HTR-8/SVneo (cell line): ENCODE measurements at regions not wholly inside any gene's neighbourhood (a gene's known extent, or its start where the extent isn't known, plus 50 kb on each side); places are given as distances from the start of the nearest gene placed in this dataset.
"Not testable (repeated sequence)": the region's sequence is repeated elsewhere in the genome, so short reads cannot be mapped to it uniquely, and the experiment has no call there.

Experiments used
- DNase-seq: peaks from one replicate; pipeline ENCODE4 v3.0.0; 2011; ENCODE audit warnings: low spot score, mixed read lengths; ENCODE audit not compliant: insufficient read length
- FAIRE-seq: peaks from 2 replicates; lab custom pipeline; 2011; peaks lifted over from hg19 to GRCh38; lab: Jason Lieb, UNC

DNA sequence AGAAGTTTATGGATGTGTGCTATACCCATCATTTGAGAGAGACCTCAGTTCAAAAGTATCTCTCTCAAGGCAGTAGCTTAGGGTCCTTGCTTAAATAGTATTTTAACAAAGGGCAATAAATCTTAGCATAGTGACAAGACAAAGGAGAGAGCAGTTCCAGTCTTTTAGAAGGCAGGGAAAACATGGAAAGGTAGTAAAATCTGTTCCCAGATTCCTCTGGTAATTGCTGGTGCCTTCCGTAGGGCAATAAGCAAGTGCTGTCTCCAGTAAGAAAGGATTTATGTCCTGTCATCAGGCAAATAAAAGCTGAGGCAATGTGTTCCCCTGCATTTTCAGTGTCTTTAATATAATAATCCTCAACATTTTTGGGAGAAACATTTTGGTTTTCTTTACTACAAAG, 149.0 kb upstream of the MPHOSPH6 start:
- no peak for FAIRE-seq

GRCh38 chr16:82317411-82318167, 147.6 kb upstream of the MPHOSPH6 start:
- no peak for DNase-seq
- no peak for FAIRE-seq

More for the DNA sequence above, 149.0 kb upstream of the MPHOSPH6 start:
- no peak for DNase-seq

- FAIRE-seq: no peak
- DNase-seq: no peak
Observed at GRCh38 chr16:82313754-82314153, 143.7 kb upstream of the MPHOSPH6 start.

- no peak for DNase-seq
Observed at GRCh38 chr16:82311528-82311927, 141.5 kb upstream of the MPHOSPH6 start.

DNA sequence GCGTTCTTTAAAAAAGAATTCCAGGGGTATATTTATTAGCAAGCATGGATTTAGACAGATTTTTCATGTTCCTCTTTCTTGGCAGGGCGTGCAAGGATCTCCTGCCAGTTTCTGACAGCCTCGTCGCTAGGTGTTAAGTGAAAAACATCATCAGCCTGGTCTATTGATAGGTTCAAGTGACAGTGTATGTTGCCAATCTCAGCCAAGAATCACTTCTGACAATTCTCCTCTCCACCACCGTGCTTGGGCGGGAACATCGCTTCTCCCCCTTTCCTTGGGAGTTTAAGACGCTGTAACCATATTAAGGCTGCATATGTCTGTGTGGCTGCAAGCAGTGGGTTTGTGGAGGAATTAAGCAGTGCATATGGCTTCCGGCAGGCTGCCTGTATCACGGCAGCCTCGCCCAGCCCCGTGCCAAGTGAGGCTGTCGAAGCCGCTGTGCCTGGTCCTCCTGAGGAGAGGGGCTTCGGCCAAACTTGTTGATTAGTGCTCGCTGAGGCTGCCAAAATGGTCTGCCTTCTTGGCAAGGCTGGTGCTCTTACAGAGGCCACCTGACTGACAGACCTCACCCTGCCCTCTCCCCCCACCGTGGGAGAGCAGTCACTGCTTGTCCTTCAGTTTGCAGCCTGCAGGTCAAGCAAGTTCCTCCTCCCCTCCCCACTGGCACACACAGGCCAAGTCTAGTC, 132.2 kb upstream of the MPHOSPH6 start:
- FAIRE-seq: no peak

More at GRCh38 chr16:82311528-82311927, 141.5 kb upstream of the MPHOSPH6 start:
- peak; percentile 36 for FAIRE-seq

GRCh38 chr16:82301146-82301755, 131.2 kb upstream of the MPHOSPH6 start:
- no peak for DNase-seq
- peak; percentile 42 for FAIRE-seq

More for the DNA sequence above, 132.2 kb upstream of the MPHOSPH6 start:
- DNase-seq: no peak

- FAIRE-seq (no peak), DNase-seq (no peak)
Observed at GRCh38 chr16:82300374-82300951, 130.4 kb upstream of the MPHOSPH6 start.

DNA sequence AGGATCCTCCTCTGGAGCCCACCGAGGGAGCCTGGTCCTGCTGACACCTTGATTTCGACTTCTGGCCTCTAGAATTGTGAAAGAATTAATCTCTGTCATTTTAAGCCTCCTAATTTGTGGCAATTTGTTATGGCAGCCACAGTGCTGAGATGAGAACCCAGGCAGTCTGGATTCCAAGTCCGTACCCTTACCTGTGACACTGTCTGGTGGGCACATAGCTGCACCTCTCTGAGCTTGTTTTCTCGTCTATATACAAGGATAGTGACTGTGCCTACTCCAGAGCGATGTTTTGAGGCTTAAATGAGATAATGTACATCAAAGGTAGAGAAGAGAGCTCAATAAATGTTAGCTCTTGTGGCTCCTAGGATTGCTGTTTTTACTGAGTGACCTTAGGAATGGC, 128.4 kb upstream of the MPHOSPH6 start:
- no peak for DNase-seq
- no peak for FAIRE-seq

- no peak for FAIRE-seq
- no peak for DNase-seq
Observed at GRCh38 chr16:82295290-82296201, 125.5 kb upstream of the MPHOSPH6 start.

- no peak for DNase-seq
- no peak for FAIRE-seq
Observed at GRCh38 chr16:82293671-82294070, 123.6 kb upstream of the MPHOSPH6 start.

GRCh38 chr16:82287937-82288336, 117.9 kb upstream of the MPHOSPH6 start:
- DNase-seq (no peak), FAIRE-seq (no peak)

GRCh38 chr16:82282662-82283061, 112.6 kb upstream of the MPHOSPH6 start:
- no peak for DNase-seq
- FAIRE-seq: no peak

DNA sequence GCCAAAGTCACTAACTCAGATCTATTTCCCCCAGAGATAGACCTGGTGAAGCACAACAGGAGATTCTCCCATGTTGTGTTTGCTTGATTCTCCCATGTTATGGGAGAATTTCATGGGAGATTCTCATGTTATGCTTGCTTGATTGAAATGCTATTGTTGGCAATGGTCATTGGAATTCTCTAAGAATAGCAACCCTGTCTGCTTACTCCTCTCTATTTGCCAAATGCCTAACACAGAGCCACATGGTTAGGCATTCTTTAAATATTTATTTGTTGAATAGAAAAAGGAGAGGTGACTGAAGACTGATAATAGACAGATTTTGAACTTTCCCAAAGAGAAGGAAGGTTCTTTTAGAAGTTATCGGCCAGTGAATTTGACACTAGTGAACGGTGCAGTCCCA, 111.5 kb upstream of the MPHOSPH6 start:
- DNase-seq (no peak), FAIRE-seq (no peak)

- no peak for DNase-seq
- FAIRE-seq: no peak
Observed at GRCh38 chr16:82280867-82281266, 110.8 kb upstream of the MPHOSPH6 start.

- not testable (repeated sequence) for DNase-seq, FAIRE-seq
Observed at GRCh38 chr16:82275349-82275748, 105.3 kb upstream of the MPHOSPH6 start.

GRCh38 chr16:82271636-82272035, 101.6 kb upstream of the MPHOSPH6 start:
- DNase-seq (no peak), FAIRE-seq (no peak)

DNA sequence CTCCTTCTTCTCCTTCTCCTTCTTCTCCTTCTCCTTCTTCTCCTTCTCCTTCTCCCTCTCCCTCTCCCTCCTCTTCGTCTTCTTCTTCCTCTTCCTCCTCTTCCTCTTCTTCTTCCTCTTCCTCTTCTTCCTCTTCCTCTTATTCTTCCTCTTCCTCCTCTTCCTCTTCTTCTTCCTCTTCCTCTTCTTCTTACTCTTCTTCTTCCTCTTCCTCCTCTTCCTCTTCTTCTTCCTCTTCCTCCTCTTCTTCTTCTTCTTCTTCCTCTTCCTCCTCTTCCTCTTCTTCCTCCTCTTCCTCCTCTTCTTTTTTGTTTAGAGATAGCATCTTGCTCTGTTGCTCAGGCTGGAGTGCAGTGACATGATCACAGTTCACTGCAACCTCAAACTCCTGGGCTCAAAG, 97.7 kb upstream of the MPHOSPH6 start:
- not testable (repeated sequence) for FAIRE-seq, DNase-seq

DNA sequence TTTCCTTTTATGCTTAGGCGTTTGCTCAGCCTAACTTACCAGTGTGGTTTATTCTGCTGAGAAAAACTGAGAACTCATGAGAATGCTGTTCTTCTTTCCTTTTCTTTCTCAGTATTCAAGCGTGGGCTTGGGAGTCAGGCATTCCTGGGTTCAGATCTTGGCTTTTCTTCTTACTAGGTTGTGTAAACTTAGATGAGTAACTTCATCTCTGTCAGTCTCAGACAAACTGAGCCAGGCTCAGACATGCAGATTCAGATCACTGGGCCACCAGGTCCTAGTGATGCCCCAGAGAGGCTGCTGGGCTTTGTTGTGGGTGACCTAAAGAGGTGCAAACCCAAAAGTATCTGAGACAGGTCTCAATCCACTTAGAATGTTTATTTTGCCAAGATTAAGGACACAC, 95.8 kb upstream of the MPHOSPH6 start:
- DNase-seq: no peak
- no peak for FAIRE-seq

DNA sequence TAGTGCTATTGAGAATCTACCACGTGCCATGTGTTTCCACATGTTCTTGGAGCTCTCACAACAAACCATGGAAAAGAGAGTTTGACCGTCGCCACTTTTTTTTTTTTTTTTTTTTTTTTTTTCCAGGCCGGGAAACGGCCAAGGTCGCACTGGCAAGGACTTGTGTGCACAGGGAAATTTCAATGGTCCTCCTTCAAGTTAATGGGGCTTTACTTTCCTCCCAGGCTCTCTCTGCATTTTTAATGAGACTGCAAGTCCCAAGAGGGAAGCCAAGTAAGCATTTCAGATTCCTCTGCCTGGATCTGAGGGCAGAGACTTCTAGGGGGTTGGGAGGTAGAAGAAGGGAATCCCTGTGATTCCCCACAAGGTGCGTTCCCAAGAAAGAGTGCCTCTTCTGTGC, 94.7 kb upstream of the MPHOSPH6 start:
- FAIRE-seq: no peak

More for the DNA sequence above, 94.7 kb upstream of the MPHOSPH6 start:
- no peak for DNase-seq
